HG03457 (cell line): ENCODE measurements at regions not wholly inside any gene's neighbourhood (a gene's known extent, or its start where the extent isn't known, plus 50 kb on each side); places are given as distances from the start of the nearest gene placed in this dataset.
"Not testable (repeated sequence)": the region's sequence is repeated elsewhere in the genome, so short reads cannot be mapped to it uniquely, and the experiment has no call there.

ENCODE experiments used
- ATAC-seq: cut with Tn5 transposase; IDR thresholded peaks from one replicate; pipeline ENCODE4 v1.9.1; 2021; ENCODE audit warnings: moderate number of reproducible peaks; ENCODE audit not compliant: unreplicated experiment

GRCh38 chr1:193417945-193418744, 231.7 kb upstream of the B3GALT2 start:
- peak; percentile 71 for ATAC-seq

- ATAC-seq, result no peak
Measured at GRCh38 chr1:193417403-193417802, 231.0 kb upstream of the B3GALT2 start.

- no peak for ATAC-seq
Measured at GRCh38 chr1:193416226-193417024, 230.0 kb upstream of the B3GALT2 start.

GRCh38 chr1:193415256-193415655, 228.8 kb upstream of the B3GALT2 start:
- no peak for ATAC-seq

GRCh38 chr1:193413376-193413775, 227.0 kb upstream of the B3GALT2 start:
- no peak for ATAC-seq

GRCh38 chr1:193412748-193413147, 226.3 kb upstream of the B3GALT2 start:
- ATAC-seq, result no peak

GRCh38 chr1:193411714-193412113, 225.3 kb upstream of the B3GALT2 start:
- no peak for ATAC-seq

- no peak for ATAC-seq
Measured at GRCh38 chr1:193411215-193411614, 224.8 kb upstream of the B3GALT2 start.

- no peak for ATAC-seq
Measured at GRCh38 chr1:193408782-193409293, 222.4 kb upstream of the B3GALT2 start.

GRCh38 chr1:193406901-193407300, 220.5 kb upstream of the B3GALT2 start:
- peak; percentile 69 for ATAC-seq

- no peak for ATAC-seq
Measured at GRCh38 chr1:193404236-193404635, 217.8 kb upstream of the B3GALT2 start.

- ATAC-seq, result no peak
Measured at GRCh38 chr1:193402977-193403376, 216.6 kb upstream of the B3GALT2 start.

GRCh38 chr1:193402037-193402436, 215.6 kb upstream of the B3GALT2 start:
- ATAC-seq, result no peak

- ATAC-seq, result no peak
Measured at GRCh38 chr1:193394336-193394735, 207.9 kb upstream of the B3GALT2 start.

GRCh38 chr1:193392686-193393085, 206.3 kb upstream of the B3GALT2 start:
- ATAC-seq, result no peak

- ATAC-seq, result no peak
Measured at GRCh38 chr1:193388683-193389082, 202.3 kb upstream of the B3GALT2 start.

- no peak for ATAC-seq
Measured at GRCh38 chr1:193388165-193388564, 201.8 kb upstream of the B3GALT2 start.

- no peak for ATAC-seq
Measured at GRCh38 chr1:193387406-193387805, 201.0 kb upstream of the B3GALT2 start.

GRCh38 chr1:193378451-193378850, 192.0 kb upstream of the B3GALT2 start:
- ATAC-seq, result not testable (repeated sequence)

GRCh38 chr1:193377472-193377871, 191.1 kb upstream of the B3GALT2 start:
- no peak for ATAC-seq

- no peak for ATAC-seq
Measured at GRCh38 chr1:193372553-193372952, 186.1 kb upstream of the B3GALT2 start.

GRCh38 chr1:193368302-193368701, 181.9 kb upstream of the B3GALT2 start:
- ATAC-seq, result peak; percentile 63
